Liver (tissue), 8 donors: ENCODE measurements at regions not wholly inside any gene's neighbourhood (a gene's known extent, or its start where the extent isn't known, plus 50 kb on each side); places are given as distances from the start of the nearest gene placed in this dataset.

Experiments used
- DNase-seq: peaks from one replicate; pipeline ENCODE4 v3.0.0-alpha.2; 2017; ENCODE audit warnings: low spot score
- H3K27ac ChIP-seq, 2 donors: one replicate each; pipeline ENCODE4 v1.7.0; 2013; ENCODE audit warnings: inconsistent platforms in 2 of 2, low read length in 2 of 2, control low read depth in 1 of 2, low read depth in 1 of 2, mild to moderate bottlenecking in 1 of 2
- H3K27me3 ChIP-seq, 4 donors: one replicate each; pipeline versions ENCODE4 v1.6.1 to v1.7.0; 2013; ENCODE audit warnings: low read length in 3 of 4, inconsistent platforms in 1 of 4, mild to moderate bottlenecking in 1 of 4, moderate library complexity in 1 of 4; ENCODE audit not compliant: control insufficient read depth in 4 of 4, insufficient read depth in 4 of 4
- H3K36me3 ChIP-seq, 4 donors: one replicate each; pipeline versions ENCODE4 v1.6.1 to v1.7.0; 2013; ENCODE audit warnings: low read length in 3 of 4, mild to moderate bottlenecking in 3 of 4, low read depth in 1 of 4, moderate library complexity in 1 of 4; ENCODE audit not compliant: control insufficient read depth in 4 of 4, insufficient read depth in 3 of 4
- H3K4me1 ChIP-seq, 4 donors: one replicate each; pipeline versions ENCODE4 v1.6.1 to v1.7.0; 2013; ENCODE audit warnings: low read length in 3 of 4, mild to moderate bottlenecking in 3 of 4, moderate library complexity in 1 of 4; ENCODE audit not compliant: control insufficient read depth in 4 of 4, insufficient read depth in 4 of 4
- H3K4me3 ChIP-seq, 3 donors: one replicate each; pipeline versions ENCODE4 v1.6.1 to v1.7.0; 2013; ENCODE audit warnings: low read length in 3 of 3, control low read depth in 1 of 3, low read depth in 1 of 3, mild to moderate bottlenecking in 1 of 3
- H3K9ac ChIP-seq, 2 donors: one replicate each; pipeline ENCODE4 v1.7.0; 2013; ENCODE audit warnings: low read length in 2 of 2, mild to moderate bottlenecking in 2 of 2, moderate library complexity in 2 of 2, control low read depth in 1 of 2, low read depth in 1 of 2
- H3K9me3 ChIP-seq, 4 donors: one replicate each; pipeline versions ENCODE4 v1.6.1 to v1.7.0; 2013; ENCODE audit warnings: low read length in 3 of 4; ENCODE audit not compliant: control insufficient read depth in 4 of 4
- CTCF ChIP-seq: fragments of 150-350 bp; IDR thresholded peaks from 2 replicates; pipeline ENCODE4 v1.5.1; 2017; ENCODE audit warnings: improper control_type of control experiment, low read depth, low read length; ENCODE audit not compliant: missing input control
- EGR1 ChIP-seq, 2 donors: IDR thresholded peaks; 2 replicates each; pipeline ENCODE4 v1.6.1; 2016 to 2018; ENCODE audit warnings: antibody characterized with exemption in 2 of 2, low read depth in 2 of 2
- GABPA ChIP-seq, 2 donors: IDR thresholded peaks in 1 of 2; conservative IDR thresholded peaks in 1 of 2; 2 replicates each; pipeline ENCODE4 v1.6.1; 2016; ENCODE audit warnings: antibody characterized with exemption in 2 of 2, mild to moderate bottlenecking in 1 of 2, moderate library complexity in 1 of 2
- HNF4G ChIP-seq: IDR thresholded peaks from 2 replicates; pipeline ENCODE4 v1.6.1; 2016; ENCODE audit warnings: antibody characterized with exemption
- JUND ChIP-seq, 2 donors: IDR thresholded peaks; 2 replicates each; pipeline ENCODE4 v1.6.1; 2016; ENCODE audit warnings: antibody characterized with exemption in 2 of 2
- MAX ChIP-seq: IDR thresholded peaks from 2 replicates; pipeline ENCODE4 v1.6.1; 2016; ENCODE audit warnings: antibody characterized with exemption
- RXRA ChIP-seq, 2 donors: IDR thresholded peaks; 2 replicates each; pipeline ENCODE4 v1.6.1; 2017 to 2018; ENCODE audit warnings: antibody characterized with exemption in 2 of 2, mild to moderate bottlenecking in 1 of 2
- SP1 ChIP-seq: IDR thresholded peaks from 2 replicates; pipeline ENCODE4 v1.6.1; 2018; ENCODE audit warnings: antibody characterized with exemption, mild to moderate bottlenecking
- TAF1 ChIP-seq: conservative IDR thresholded peaks from 2 replicates; pipeline ENCODE4 v1.6.1; 2016; ENCODE audit warnings: antibody characterized with exemption, mild to moderate bottlenecking
- WGBS: extraction: QIAGEN DNeasy Blood & Tissue Kit; methylation state at CpG from one replicate; pipeline ENCODE4 v1.1.7; 2013; 5-methylcytosine and 5-hydroxymethylcytosine counted together
- TF ChIP-seq, protein P1 (sequence below): IDR thresholded peaks from 2 replicates; pipeline ENCODE4 v1.6.1; 2016; ENCODE audit warnings: antibody characterized with exemption
- TF ChIP-seq, protein P2 (sequence below): IDR thresholded peaks from 2 replicates; pipeline ENCODE4 v1.6.1; 2016; ENCODE audit warnings: antibody characterized with exemption
- TF ChIP-seq, protein P3 (sequence below): IDR thresholded peaks from 2 replicates; pipeline ENCODE4 v1.6.1; 2016; ENCODE audit warnings: antibody characterized with exemption, mild to moderate bottlenecking
- donor health status: healthy.
- donor health status: healthy.
- donor health status: healthy.
- donor health status: healthy.
- donor health status: healthy.

GRCh38 chr22:49524362-49524761 is 303.3 kb downstream of the BRD1 start:
- Histone ChIP-seq H3K27ac (no peak overlapping the region), H3K9ac (no peak overlapping the region), H3K36me3 (no peaks in the 10 kb centered on the region), H3K4me3 (no peak overlapping the region), H3K9me3 (peaks cover 0 to 3% (median 0%) of the 10 kb centered on the region in 4 donors), H3K27me3 (peaks cover 0 to 4% (median 0%) of the 10 kb centered on the region in 4 donors), H3K4me1 (no peaks in the 10 kb centered on the region)
- WGBS, result 38% methylated on average over 5 of the region's 5 CpGs
- TF ChIP-seq, protein P1, sequence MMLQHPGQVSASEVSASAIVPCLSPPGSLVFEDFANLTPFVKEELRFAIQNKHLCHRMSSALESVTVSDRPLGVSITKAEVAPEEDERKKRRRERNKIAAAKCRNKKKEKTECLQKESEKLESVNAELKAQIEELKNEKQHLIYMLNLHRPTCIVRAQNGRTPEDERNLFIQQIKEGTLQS, result no peak
- TF ChIP-seq, protein P2, sequence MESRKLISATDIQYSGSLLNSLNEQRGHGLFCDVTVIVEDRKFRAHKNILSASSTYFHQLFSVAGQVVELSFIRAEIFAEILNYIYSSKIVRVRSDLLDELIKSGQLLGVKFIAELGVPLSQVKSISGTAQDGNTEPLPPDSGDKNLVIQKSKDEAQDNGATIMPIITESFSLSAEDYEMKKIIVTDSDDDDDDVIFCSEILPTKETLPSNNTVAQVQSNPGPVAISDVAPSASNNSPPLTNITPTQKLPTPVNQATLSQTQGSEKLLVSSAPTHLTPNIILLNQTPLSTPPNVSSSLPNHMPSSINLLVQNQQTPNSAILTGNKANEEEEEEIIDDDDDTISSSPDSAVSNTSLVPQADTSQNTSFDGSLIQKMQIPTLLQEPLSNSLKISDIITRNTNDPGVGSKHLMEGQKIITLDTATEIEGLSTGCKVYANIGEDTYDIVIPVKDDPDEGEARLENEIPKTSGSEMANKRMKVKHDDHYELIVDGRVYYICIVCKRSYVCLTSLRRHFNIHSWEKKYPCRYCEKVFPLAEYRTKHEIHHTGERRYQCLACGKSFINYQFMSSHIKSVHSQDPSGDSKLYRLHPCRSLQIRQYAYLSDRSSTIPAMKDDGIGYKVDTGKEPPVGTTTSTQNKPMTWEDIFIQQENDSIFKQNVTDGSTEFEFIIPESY, result no peak
- TF ChIP-seq RXRA (IDR thresholded peaks at IDR 0.05), result no peak
- no peak for TF ChIP-seq GABPA (IDR thresholded peaks at IDR 0.05 in 1 of 2, conservative IDR thresholded peaks at IDR 0.05 in 1 of 2)
- no peak for TF ChIP-seq TAF1
- TF ChIP-seq, protein P3, sequence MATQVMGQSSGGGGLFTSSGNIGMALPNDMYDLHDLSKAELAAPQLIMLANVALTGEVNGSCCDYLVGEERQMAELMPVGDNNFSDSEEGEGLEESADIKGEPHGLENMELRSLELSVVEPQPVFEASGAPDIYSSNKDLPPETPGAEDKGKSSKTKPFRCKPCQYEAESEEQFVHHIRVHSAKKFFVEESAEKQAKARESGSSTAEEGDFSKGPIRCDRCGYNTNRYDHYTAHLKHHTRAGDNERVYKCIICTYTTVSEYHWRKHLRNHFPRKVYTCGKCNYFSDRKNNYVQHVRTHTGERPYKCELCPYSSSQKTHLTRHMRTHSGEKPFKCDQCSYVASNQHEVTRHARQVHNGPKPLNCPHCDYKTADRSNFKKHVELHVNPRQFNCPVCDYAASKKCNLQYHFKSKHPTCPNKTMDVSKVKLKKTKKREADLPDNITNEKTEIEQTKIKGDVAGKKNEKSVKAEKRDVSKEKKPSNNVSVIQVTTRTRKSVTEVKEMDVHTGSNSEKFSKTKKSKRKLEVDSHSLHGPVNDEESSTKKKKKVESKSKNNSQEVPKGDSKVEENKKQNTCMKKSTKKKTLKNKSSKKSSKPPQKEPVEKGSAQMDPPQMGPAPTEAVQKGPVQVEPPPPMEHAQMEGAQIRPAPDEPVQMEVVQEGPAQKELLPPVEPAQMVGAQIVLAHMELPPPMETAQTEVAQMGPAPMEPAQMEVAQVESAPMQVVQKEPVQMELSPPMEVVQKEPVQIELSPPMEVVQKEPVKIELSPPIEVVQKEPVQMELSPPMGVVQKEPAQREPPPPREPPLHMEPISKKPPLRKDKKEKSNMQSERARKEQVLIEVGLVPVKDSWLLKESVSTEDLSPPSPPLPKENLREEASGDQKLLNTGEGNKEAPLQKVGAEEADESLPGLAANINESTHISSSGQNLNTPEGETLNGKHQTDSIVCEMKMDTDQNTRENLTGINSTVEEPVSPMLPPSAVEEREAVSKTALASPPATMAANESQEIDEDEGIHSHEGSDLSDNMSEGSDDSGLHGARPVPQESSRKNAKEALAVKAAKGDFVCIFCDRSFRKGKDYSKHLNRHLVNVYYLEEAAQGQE, result no peak
- TF ChIP-seq SP1, result no peak
- TF ChIP-seq EGR1 (IDR thresholded peaks at IDR 0.05; ENCODE audit: low read depth in 2 of 2), result no peak
- no peak for TF ChIP-seq CTCF
- no peak for TF ChIP-seq MAX
- TF ChIP-seq HNF4G, result no peak
- DNase-seq, result no peak

- Histone ChIP-seq H3K27ac (no peak overlapping the region), H3K9ac (no peak overlapping the region)
Observed at GRCh38 chr22:49523374-49524008, 304.2 kb downstream of the BRD1 start.

More at GRCh38 chr22:49523374-49524008, 304.2 kb downstream of the BRD1 start:
- Histone ChIP-seq H3K4me3 (no peak overlapping the region), H3K36me3 (no peaks in the 10 kb centered on the region), H3K9me3 (peaks cover 0 to 3% (median 0%) of the 10 kb centered on the region in 4 donors), H3K4me1 (no peaks in the 10 kb centered on the region), H3K27me3 (peaks cover 0 to 4% (median 0%) of the 10 kb centered on the region in 4 donors)
- 79% methylated on average over 15 of the region's 15 CpGs for WGBS
- TF ChIP-seq MAX, result no peak
- TF ChIP-seq SP1, result no peak
- no peak for TF ChIP-seq RXRA (IDR thresholded peaks at IDR 0.05)
- TF ChIP-seq, protein P2, result no peak
- TF ChIP-seq JUND (IDR thresholded peaks at IDR 0.05), result no peak
- no peak for TF ChIP-seq HNF4G
- no peak for DNase-seq
